Adrenal gland (tissue), 5 donors: ENCODE measurements at regions not wholly inside any gene's neighbourhood (a gene's known extent, or its start where the extent isn't known, plus 50 kb on each side); places are given as distances from the start of the nearest gene placed in this dataset.

Experiments used
- POLR2A ChIP-seq, 2 donors: fragments of 450-650 bp; IDR thresholded peaks; one replicate each; pipeline ENCODE4 v1.6.1; 2017; ENCODE audit warnings: antibody characterized with exemption in 2 of 2, mild to moderate bottlenecking in 2 of 2, moderate library complexity in 1 of 2
- TF ChIP-seq, protein P1 (sequence below), 6 experiments: fragments of 450-650 bp in 4 of 6; fragments of 200-600 bp in 2 of 6; sonication (generic) in 1 of 6; IDR thresholded peaks; 1 replicate in 5 of 6; 2 replicates in 1 of 6; pipeline versions ENCODE4 v1.5.1 to v1.8.0; 2016 to 2021; ENCODE audit warnings: antibody characterized with exemption in 6 of 6, mild to moderate bottlenecking in 2 of 6, moderate library complexity in 1 of 6
- donor health status: DM: no; HTN: no; CAD: no.

DNA sequence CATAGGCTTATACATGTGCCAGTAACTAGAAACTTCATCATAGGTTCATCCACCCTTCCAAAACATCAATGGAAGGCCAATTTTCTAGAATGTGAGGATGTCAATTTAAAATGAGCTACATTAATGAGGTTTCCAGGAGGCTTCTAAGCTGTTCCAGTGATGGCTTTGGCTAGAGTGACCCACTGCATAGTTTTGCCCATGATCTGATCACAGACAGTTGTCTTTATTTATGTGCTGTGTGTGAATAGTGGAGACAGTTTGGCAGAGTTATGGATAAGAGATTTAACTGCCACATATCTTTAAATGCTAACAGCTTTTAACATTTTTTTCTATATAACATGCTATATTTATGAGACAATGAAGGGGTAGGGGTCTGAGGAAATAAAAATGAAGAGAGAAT is 139.0 kb upstream of the ZNF462 start:
- TF ChIP-seq, protein P1, sequence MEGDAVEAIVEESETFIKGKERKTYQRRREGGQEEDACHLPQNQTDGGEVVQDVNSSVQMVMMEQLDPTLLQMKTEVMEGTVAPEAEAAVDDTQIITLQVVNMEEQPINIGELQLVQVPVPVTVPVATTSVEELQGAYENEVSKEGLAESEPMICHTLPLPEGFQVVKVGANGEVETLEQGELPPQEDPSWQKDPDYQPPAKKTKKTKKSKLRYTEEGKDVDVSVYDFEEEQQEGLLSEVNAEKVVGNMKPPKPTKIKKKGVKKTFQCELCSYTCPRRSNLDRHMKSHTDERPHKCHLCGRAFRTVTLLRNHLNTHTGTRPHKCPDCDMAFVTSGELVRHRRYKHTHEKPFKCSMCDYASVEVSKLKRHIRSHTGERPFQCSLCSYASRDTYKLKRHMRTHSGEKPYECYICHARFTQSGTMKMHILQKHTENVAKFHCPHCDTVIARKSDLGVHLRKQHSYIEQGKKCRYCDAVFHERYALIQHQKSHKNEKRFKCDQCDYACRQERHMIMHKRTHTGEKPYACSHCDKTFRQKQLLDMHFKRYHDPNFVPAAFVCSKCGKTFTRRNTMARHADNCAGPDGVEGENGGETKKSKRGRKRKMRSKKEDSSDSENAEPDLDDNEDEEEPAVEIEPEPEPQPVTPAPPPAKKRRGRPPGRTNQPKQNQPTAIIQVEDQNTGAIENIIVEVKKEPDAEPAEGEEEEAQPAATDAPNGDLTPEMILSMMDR (IDR thresholded peaks at IDR 0.05) = no peak
- TF ChIP-seq POLR2A (IDR thresholded peaks at IDR 0.05) = no peak
